Effector memory CD4-positive, alpha-beta T cell (primary cell): ENCODE measurements at regions not wholly inside any gene's neighbourhood (a gene's known extent, or its start where the extent isn't known, plus 50 kb on each side); places are given as distances from the start of the nearest gene placed in this dataset.

Experiments
- DNase-seq, 3 donors: peaks; one replicate each; pipeline ENCODE4 v3.0.0-alpha.2; 2020
- H3K27ac ChIP-seq: 2 replicates; pipeline ENCODE4 v1.7.0; 2013; ENCODE audit warnings: mild to moderate bottlenecking, low read length, moderate library complexity; ENCODE audit not compliant: insufficient read depth, poor library complexity, severe bottlenecking
- H3K27me3 ChIP-seq: replicated peaks from 2 replicates; pipeline ENCODE4 v1.7.0; 2013; ENCODE audit warnings: mild to moderate bottlenecking, low read length; ENCODE audit not compliant: insufficient read depth, control insufficient read depth, poor library complexity, severe bottlenecking
- H3K36me3 ChIP-seq: 2 replicates; pipeline ENCODE4 v1.7.0; 2013; ENCODE audit warnings: mild to moderate bottlenecking, low read length, moderate library complexity; ENCODE audit not compliant: control insufficient read depth, insufficient read depth
- H3K4me1 ChIP-seq: 2 replicates; pipeline ENCODE4 v1.7.0; 2013; ENCODE audit warnings: low read length, mild to moderate bottlenecking; ENCODE audit not compliant: control insufficient read depth, insufficient read depth, poor library complexity, severe bottlenecking
- H3K4me3 ChIP-seq: 2 replicates; pipeline ENCODE4 v1.7.0; 2013; ENCODE audit warnings: low read length, low read depth, mild to moderate bottlenecking; ENCODE audit not compliant: insufficient read depth, poor library complexity, severe bottlenecking
- H3K9me3 ChIP-seq: 2 replicates; pipeline ENCODE4 v1.7.0; 2013; ENCODE audit warnings: mild to moderate bottlenecking, low read length, moderate library complexity; ENCODE audit not compliant: control insufficient read depth

DNA sequence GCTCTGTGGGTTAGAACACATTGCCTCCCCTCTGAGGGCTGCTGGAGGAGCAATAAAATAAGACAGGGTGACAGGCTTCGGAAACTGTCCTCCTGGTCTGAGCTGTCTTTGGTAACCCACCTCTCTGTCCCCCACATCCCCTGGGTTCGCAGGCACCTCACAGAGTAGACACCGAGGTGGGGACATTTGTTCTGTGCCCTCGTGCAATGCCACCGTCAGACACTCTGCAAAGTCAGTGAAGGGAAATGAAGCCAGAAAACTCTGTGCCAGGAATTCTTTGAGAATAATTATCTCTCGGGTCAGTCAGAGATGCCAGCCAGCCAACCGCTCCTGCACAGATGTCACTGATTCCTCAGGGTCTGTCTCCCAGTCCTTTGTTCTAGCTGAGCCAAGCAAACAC lies 493.6 kb downstream of the FOXO1 start:
- no peak for DNase-seq
- Histone ChIP-seq H3K36me3 (no peaks in the 10 kb centered on the region), H3K4me3 (no peak overlapping the region), H3K27ac (no peak overlapping the region), H3K9me3 (no peaks in the 10 kb centered on the region), H3K4me1 (no peaks in the 10 kb centered on the region), H3K27me3 (no peaks in the 10 kb centered on the region)

DNA sequence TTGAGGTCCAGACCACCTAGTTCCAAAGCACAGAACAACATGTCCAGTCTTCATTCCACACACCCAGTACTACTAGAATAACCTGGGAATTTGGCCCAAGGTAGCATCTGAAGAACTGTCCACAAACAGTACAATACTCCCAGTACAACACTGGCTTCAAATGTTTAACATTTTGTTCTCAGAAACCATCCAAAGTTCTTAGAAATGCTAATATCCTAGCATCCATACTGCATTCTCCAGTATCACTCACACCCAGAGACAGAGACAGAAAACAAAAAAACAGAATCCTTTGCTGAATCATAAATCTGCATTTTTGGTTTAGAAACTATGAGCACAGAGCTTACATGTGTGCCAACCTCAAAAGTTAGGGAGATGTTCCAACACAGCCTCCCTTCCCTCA lies 490.8 kb downstream of the FOXO1 start:
- Histone ChIP-seq H3K27me3 (no peaks in the 10 kb centered on the region), H3K9me3 (no peaks in the 10 kb centered on the region), H3K36me3 (no peaks in the 10 kb centered on the region), H3K27ac (no peak overlapping the region), H3K4me1 (peaks cover 5% of the 10 kb centered on the region), H3K4me3 (no peak overlapping the region)
- no peak for DNase-seq

DNA sequence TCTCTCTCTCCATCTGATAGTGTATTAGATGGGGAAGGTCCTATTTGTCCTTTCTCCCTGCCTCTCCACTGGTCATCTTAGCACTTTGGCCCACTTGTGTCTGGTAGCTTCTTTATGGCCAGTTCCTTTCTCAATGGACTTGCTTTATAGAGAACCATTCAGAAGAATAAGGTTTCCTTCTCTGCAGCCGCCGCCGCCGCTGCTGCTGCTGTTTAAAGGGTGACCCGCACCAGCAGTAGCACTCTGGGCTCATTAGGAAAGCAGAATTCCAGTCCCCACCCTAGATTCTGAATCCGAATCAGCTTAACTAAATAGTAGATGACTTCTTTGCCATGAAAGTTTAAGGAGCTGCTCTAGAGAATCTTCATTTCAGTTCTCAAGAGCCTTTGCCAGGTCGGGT lies 490.2 kb downstream of the FOXO1 start:
- Histone ChIP-seq H3K27ac (no peak overlapping the region), H3K27me3 (no peaks in the 10 kb centered on the region), H3K4me1 (peaks cover 5% of the 10 kb centered on the region), H3K9me3 (no peaks in the 10 kb centered on the region), H3K4me3 (no peak overlapping the region), H3K36me3 (no peaks in the 10 kb centered on the region)
- DNase-seq, result no peak

DNA sequence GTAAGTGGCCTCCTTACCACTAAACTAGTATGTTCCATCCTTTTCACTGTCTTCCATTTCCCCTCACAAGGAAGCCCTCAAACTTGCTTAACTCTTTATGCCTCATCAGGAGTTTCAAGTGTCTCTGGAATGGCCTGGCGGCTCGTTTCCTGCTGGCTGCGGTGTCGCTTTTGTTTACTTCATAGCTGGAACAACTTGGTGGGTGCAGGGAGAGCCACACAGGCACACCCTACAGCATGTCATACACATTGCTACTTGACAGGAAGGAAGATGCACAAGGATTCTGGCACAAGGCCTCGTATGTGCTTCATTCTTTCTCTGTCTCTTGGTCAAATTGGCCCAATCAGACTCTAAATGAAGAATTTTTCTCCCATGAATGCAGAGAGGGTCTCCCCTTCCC lies 488.3 kb downstream of the FOXO1 start:
- Histone ChIP-seq H3K36me3 (no peaks in the 10 kb centered on the region), H3K27me3 (no peaks in the 10 kb centered on the region), H3K27ac (no peak overlapping the region), H3K4me3 (no peak overlapping the region), H3K4me1 (peaks cover 5% of the 10 kb centered on the region), H3K9me3 (no peaks in the 10 kb centered on the region)
- DNase-seq, result no peak

DNA sequence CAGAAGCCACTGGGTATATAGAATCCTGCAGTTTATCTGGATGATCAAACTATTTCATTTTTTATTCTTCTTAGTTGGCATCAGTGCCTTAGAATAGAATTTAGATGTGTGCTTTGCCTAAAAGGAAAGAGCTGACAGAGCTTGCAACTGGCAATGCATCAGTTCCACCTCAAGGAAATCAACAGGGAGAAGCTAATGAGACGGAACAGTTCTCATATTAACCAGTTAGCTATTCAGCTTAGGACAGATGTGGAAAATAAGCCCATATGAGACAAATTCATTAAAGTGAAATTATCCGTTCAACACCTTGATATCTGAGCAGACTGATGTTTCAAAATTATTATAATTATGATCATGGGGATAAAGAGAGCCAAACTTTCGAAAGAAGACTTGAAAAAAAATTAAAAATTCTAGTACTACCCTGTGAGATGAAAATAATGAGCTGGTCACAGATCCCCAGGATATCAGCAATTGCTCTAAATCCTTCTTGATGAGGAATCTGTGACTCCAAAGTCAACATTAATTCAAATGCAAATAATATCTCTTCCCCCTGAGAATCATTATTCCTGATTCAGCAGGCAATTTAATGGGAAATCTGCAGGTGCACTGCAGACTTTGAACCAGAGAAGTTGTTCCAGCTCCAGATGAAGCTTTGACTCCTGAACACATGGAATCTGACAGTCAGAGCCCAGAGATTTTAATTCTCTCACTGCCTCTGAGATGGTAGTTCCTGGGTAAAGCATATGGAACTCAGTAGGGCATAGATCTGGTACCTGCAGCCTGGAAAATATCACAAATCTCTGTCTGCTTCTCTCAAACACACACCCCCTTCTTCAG lies 486.8 kb downstream of the FOXO1 start:
- no peak for DNase-seq

GRCh38 chr13:40180776-40181175 lies 485.7 kb downstream of the FOXO1 start:
- Histone ChIP-seq H3K4me1 (peaks cover 11% of the 10 kb centered on the region), H3K36me3 (no peaks in the 10 kb centered on the region), H3K27ac (no peak overlapping the region), H3K27me3 (no peaks in the 10 kb centered on the region), H3K9me3 (no peaks in the 10 kb centered on the region), H3K4me3 (no peak overlapping the region)
- no peak for DNase-seq

More for the DNA sequence above, 486.8 kb downstream of the FOXO1 start:
- H3K27ac ChIP-seq, result no peak overlapping the region
- peaks cover 5% of the 10 kb centered on the region for H3K4me1 ChIP-seq
- no peaks in the 10 kb centered on the region for H3K36me3 ChIP-seq
- H3K27me3 ChIP-seq, result no peaks in the 10 kb centered on the region
- no peaks in the 10 kb centered on the region for H3K9me3 ChIP-seq
- H3K4me3 ChIP-seq, result no peak overlapping the region

GRCh38 chr13:40181203-40181845 lies 485.1 kb downstream of the FOXO1 start:
- H3K27ac ChIP-seq, result no peak overlapping the region
- H3K4me1 ChIP-seq, result peaks cover 14% of the 10 kb centered on the region
- no peaks in the 10 kb centered on the region for H3K27me3 ChIP-seq
- H3K9me3 ChIP-seq, result no peaks in the 10 kb centered on the region
- no peak for DNase-seq
- H3K36me3 ChIP-seq, result no peaks in the 10 kb centered on the region
- H3K4me3 ChIP-seq, result no peak overlapping the region

GRCh38 chr13:40182591-40182990 lies 483.9 kb downstream of the FOXO1 start:
- Histone ChIP-seq H3K27ac (no peak overlapping the region), H3K9me3 (no peaks in the 10 kb centered on the region), H3K4me1 (peaks cover 25% of the 10 kb centered on the region), H3K27me3 (no peaks in the 10 kb centered on the region), H3K4me3 (no peak overlapping the region), H3K36me3 (no peaks in the 10 kb centered on the region)
- no peak for DNase-seq

DNA sequence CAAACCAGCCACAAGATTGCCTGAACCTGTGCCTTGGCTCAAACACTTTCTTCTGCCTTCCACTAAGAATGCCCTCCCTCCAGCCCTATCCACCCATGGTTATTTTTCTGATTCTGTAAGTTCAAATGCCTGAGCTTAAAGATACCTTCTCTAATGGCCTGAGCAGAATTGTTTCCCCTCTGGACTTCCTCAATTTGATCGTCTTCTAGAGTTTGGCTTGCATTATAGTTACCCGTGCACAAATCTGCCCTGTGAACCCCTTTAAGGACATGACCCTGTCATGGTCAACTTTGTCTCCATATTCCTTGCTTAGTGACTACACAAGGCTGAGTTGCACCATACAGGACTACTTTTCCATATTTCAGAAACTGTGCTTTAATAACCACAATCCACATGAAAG lies 481.0 kb downstream of the FOXO1 start:
- no peak for DNase-seq
- no peaks in the 10 kb centered on the region for H3K36me3 ChIP-seq
- no peaks in the 10 kb centered on the region for H3K27me3 ChIP-seq
- H3K27ac ChIP-seq, result no peak overlapping the region
- H3K9me3 ChIP-seq, result no peaks in the 10 kb centered on the region
- peaks cover 46% of the 10 kb centered on the region for H3K4me1 ChIP-seq
- no peak overlapping the region for H3K4me3 ChIP-seq

DNA sequence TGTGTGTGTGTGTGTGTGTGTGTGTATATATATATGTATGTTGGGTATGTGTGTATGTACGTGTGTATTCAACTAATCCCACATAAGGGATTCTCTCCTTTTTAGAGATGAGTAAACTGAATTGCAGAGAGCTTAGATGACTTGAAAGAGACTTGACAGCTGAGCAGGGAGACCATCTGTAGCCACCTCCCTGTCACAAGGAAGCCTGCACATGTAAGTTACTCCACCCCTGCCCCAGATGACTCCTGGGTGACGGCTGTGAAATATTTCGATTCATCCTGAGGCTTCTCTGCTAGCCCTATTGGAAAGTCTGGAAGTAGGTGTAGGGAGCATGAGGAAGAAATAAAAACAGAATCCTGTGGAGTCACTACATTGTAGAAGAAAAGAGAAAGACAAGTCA lies 480.4 kb downstream of the FOXO1 start:
- no peak for DNase-seq

More for the DNA sequence above, 480.4 kb downstream of the FOXO1 start:
- Histone ChIP-seq H3K4me1 (peaks cover 52% of the 10 kb centered on the region), H3K27ac (no peak overlapping the region), H3K27me3 (no peaks in the 10 kb centered on the region), H3K4me3 (no peak overlapping the region), H3K36me3 (no peaks in the 10 kb centered on the region), H3K9me3 (no peaks in the 10 kb centered on the region)
